Epithelial cell of prostate (primary cell): ENCODE measurements at regions not wholly inside any gene's neighbourhood (a gene's known extent, or its start where the extent isn't known, plus 50 kb on each side); places are given as distances from the start of the nearest gene placed in this dataset.

Source experiments
- DNase-seq: peaks from one replicate; pipeline ENCODE4 v3.0.0-alpha.2; 2011; ENCODE audit warnings: low read depth, low spot score
- H3K27ac ChIP-seq: fragments of 450-650 bp; 2 replicates; pipeline ENCODE4 v1.5.1; 2017; ENCODE audit warnings: mild to moderate bottlenecking

GRCh38 chr2:217246108-217246507 lies 386.2 kb upstream of the TNP1 start:
- no peak overlapping the region for H3K27ac ChIP-seq
- no peak for DNase-seq

DNA sequence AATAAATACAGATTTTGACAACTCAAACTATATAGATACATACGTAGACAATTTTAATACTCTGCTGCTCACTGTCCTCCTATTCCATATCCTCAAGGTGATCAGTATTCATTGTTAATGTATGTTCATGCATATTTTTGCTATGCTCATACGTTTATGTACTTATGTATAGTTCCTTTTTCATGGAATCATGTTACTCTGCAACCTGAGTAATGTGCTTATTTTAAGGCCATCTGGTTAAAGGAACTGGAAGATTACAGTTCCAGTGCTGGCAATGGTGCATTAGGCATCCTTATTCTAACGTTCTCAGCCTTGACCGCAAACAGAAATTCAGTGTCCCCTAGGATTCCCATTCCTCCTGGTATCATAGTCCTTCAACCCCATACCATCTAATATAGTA lies 385.0 kb upstream of the TNP1 start:
- no peak for DNase-seq
- no peak overlapping the region for H3K27ac ChIP-seq

DNA sequence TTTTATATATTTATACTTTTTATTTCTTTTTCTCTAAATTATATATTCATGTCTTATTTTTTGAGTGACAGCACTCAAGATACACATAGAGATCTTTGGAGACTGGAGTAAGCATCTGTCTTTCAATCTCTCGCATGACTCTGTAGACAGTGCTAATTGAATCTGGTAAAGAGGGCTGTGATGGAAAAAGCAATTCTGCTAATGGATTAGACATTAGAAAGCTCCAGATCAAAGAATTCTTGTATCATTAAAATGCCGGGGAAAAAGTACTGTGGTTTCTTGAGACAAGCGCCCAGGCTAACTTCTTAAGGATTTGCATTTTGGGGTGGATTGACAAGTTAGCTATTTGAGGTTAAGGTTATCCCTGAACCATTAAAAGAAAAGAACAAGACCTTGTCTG lies 383.1 kb upstream of the TNP1 start:
- H3K27ac ChIP-seq = no peak overlapping the region

DNA sequence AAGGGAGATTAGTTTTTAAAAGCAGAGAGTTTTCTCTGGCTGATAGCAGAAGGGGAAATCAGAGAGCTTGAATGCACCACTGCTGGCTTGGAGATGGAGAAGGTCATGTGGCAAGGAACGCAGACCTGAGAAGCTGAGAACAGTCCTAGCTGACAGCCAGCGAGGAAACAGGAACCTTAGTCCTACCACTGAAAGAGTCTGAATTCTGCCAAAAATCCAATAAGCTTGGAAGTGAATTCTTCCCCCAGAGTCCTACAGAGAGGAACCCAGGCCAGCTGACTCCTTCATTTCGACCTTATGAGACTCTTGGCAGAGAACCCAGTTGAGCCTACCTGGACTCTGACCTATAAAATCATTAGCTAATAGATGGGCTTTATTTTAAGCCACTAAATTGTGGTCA lies 371.9 kb upstream of the TNP1 start:
- DNase-seq = no peak
- no peak overlapping the region for H3K27ac ChIP-seq

More for the DNA sequence above, 383.1 kb upstream of the TNP1 start:
- DNase-seq = no peak

DNA sequence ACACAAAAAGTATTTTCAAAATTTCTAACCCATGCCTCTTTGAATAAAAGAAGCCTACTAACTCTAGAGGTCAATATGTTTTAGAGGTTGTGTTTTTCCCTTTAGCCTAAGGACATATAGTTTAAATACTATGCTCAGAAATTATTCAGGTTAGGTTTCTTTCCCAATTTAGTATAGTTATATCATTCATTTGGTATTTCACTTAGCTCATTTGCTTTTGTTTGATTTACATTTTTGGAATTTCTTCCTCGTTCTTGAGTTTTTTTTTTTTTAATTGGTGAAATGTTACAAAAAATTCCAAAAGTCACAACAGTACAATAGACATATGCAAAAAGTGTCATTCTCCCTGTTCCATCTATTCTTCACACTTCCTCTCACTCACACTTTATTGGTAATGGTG lies 371.3 kb upstream of the TNP1 start:
- no peak for DNase-seq
- no peak overlapping the region for H3K27ac ChIP-seq

- no peak for DNase-seq
- H3K27ac ChIP-seq = no peak overlapping the region
These were observed 368.9 kb upstream of the TNP1 start for GRCh38 chr2:217228732-217229131.

GRCh38 chr2:217227794-217228193 lies 367.9 kb upstream of the TNP1 start:
- no peak for DNase-seq
- H3K27ac ChIP-seq = no peak overlapping the region

DNA sequence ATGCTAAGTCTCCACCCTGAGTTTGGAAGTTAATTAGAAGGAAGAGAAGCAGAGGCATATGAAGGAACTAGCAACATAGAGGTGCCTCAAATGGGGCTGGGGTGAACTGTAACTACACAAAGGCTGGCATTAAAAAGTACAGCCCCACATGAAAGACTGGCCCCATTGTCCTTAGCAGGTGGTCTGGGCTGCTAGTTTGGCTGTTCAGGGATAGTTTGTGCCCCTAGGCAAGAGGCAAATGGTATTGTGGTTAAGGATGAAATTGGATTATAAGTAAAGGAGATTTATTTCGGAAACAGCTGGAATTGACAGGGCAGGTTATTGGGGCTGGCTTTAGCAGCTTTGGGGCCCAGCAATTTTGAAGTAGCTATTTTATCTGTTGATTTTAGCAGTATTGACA lies 365.7 kb upstream of the TNP1 start:
- no peak overlapping the region for H3K27ac ChIP-seq
- no peak for DNase-seq

DNA sequence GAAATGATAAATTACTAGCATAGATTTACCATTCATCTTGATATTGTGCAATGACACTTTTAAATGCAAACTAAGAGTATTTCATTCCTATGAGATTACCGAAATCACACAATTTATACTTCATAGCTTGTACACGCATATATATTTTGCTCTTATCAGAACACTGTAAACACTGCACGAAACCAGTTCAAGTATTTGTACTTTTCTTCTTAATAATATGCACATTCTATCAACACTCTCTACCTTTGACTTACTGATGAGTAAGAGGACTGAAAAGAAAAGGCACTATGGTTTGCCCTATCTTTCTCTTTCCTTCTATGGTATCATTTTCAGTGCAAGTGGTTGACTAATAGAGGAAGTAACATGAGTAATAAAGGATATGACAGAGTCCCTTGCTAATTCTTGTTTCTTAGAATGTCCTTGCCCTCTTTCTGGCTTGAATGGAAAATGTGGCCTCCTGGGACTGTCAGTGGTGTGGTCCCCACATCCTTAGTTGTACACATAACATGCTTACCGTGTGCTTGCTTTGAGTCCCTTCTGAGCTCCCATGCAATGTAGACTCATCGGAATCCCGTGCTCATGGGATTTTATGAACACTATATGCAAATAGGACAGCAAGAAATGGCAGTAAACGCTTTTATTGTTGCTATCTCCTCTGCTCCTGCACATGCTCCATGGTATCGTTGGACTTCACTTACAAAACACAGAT lies 363.5 kb upstream of the TNP1 start:
- H3K27ac ChIP-seq = peak overlapping the region; percentile 77
- DNase-seq = peak; percentile 70

- no peak for DNase-seq
- peak overlapping the region; percentile 77 for H3K27ac ChIP-seq
These were observed 362.5 kb upstream of the TNP1 start for GRCh38 chr2:217222309-217222910.

GRCh38 chr2:217220228-217221013 lies 360.6 kb upstream of the TNP1 start:
- no peak for DNase-seq
- no peak overlapping the region for H3K27ac ChIP-seq

GRCh38 chr2:217219164-217219520 lies 359.3 kb upstream of the TNP1 start:
- no peak overlapping the region for H3K27ac ChIP-seq
- DNase-seq = no peak

DNA sequence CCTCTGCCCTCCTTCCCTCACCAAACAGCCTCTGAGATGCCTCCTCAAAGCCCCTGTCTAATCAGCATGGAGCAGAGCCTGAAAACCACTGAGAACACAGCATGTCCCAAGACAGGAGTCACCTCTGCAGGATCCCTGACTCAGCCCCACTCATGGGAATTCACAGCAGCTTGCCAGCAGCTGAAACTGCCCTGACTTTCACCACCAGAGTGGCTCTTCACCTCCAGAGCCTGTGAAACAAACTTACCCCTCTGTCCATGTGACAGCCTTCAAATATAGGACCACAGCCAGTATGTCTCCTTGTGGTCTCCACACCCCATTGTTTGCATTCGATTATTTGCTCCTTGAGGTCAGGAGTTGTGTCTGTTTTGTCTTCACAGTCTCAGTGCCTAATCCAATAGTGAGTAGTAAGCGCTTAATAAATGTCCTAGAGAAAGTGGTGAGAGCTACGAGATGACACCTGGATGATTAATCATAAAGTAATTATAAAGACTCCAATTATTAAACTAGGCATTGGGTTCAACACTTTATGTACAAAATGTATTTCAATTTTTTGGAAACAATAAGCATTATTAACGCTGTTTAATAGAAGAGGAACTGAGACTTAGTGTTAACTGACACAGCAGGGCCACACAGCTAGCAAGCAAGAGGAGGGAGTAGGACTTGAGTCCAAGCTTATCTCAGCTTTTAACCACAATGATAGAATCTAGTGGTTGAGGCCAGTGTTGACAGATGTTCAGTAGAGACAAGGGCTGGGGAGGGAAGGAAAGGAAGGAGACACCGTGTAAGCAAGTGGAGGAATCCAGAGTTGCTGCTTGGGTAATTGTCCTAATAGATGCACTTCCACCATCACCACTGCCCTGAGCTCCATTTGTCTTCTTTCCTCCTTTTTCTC lies 358.7 kb upstream of the TNP1 start:
- no peak overlapping the region for H3K27ac ChIP-seq
- no peak for DNase-seq

DNA sequence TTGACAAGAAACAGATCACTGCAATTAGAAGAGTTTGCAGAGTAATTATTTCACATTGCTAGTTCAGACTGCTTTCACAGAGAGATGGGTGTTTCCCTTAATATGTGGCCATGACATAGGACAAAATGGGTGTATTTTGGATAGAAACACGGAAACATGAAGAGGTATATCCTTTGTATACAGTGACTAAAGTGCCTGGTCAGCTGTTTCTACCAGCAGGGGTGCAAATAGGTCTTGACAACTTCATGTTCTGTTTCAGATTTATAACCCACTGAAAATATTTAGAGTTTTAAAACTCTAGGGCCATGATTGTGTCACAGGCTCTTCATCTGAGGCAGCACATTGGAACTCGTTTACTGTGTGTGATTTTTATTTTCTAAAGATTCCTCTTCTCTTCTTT lies 357.1 kb upstream of the TNP1 start:
- H3K27ac ChIP-seq = no peak overlapping the region
- DNase-seq = no peak

DNA sequence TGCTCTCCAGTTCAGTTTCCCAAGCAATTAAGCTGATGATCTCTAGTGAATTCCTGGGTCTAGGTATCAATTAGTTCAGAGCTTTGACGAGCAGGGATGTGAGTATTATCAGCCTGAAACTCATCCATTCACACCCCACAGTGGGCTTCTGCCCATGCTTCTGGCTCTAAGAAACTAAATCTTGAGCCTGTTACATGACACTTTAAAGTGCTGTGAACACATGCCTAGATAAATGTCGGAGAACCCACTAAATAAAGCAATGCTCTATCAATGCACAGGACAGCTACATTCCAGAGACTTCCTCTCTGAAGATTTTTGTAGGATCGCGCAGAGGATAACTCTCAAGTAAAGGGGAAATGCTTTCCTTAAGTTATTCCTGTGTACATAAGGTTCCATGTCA lies 356.5 kb upstream of the TNP1 start:
- H3K27ac ChIP-seq = no peak overlapping the region
- no peak for DNase-seq

GRCh38 chr2:217215877-217216276 lies 356.0 kb upstream of the TNP1 start:
- DNase-seq = no peak
- H3K27ac ChIP-seq = no peak overlapping the region

DNA sequence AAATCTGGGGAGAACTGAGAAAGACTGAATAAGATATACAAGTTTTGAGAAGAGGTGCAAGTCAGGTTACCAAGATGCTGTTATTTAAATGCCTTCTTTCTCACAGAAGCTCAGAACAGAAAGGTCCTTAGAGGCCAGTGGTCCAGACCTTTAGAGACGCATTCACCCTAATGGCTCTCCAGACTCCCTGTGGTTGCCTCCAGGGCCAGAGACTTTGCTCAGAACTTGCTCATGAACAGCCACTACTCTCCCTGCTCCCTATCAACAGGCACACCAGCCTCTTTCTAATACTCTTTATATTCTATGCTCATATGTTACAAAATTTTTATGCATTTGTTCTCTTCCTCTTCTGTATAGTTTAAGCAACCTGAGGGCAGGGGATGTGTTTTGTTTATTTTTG lies 349.0 kb upstream of the TNP1 start:
- H3K27ac ChIP-seq = no peak overlapping the region
- no peak for DNase-seq

DNA sequence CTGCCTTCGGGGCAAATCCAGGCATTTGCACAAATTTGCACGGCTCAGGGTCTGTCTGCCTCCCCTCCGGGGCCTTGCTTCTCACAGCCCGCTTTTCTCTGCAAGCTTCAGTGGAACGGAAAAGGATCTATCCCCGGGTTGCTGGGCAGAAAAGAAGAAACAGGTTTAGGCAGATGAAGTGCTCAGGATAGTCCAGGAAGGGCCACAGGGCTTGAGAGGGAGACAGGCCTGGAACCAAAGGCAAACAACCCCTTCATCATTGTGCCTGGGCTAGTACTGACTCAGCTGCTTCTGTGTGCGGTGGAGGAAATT lies 347.8 kb upstream of the TNP1 start:
- no peak for DNase-seq
- H3K27ac ChIP-seq = no peak overlapping the region

- no peak for DNase-seq
These were observed 347.2 kb upstream of the TNP1 start for GRCh38 chr2:217206907-217207698.

More at GRCh38 chr2:217206907-217207698, 347.2 kb upstream of the TNP1 start:
- no peak overlapping the region for H3K27ac ChIP-seq
